ENCODE measurements at regions not wholly inside any gene's neighbourhood (a gene's known extent, or its start where the extent isn't known, plus 50 kb on each side); places are given as distances from the start of the nearest gene placed in this dataset.

- H3K27me3 ChIP-seq = no peaks in the 10 kb centered on the region
- no peaks in the 10 kb centered on the region for H3K4me1 ChIP-seq
- DNase-seq (no peak), ATAC-seq (ENCODE audit: low FRiP score in 2 of 2) (no peak)
- no peaks in the 10 kb centered on the region for H3K36me3 ChIP-seq
- H3K27ac ChIP-seq = no peak overlapping the region
- TF ChIP-seq POLR2A (IDR thresholded peaks at IDR 0.05) (no peak), CTCF (IDR thresholded peaks at IDR 0.05) (no peak), EP300 (IDR thresholded peaks at IDR 0.05) (no peak), POLR2AphosphoS5 (IDR thresholded peaks at IDR 0.05) (no peak)
- no peak overlapping the region for H3K4me3 ChIP-seq
- no peaks in the 10 kb centered on the region for H3K9me3 ChIP-seq
These were observed 206.8 kb upstream of the ATP10B start for GRCh38 chr5:161058781-161059180.

- no peaks in the 10 kb centered on the region for H3K27me3 ChIP-seq
- no peak overlapping the region for H3K27ac ChIP-seq
- TF ChIP-seq POLR2AphosphoS5 (IDR thresholded peaks at IDR 0.05) (no peak), POLR2A (IDR thresholded peaks at IDR 0.05) (no peak), EP300 (IDR thresholded peaks at IDR 0.05) (no peak), CTCF (IDR thresholded peaks at IDR 0.05) (no peak)
- ATAC-seq (ENCODE audit: low FRiP score in 2 of 2) = peak in 1 of 2 donors; percentile 67
- DNase-seq = no peak
- H3K36me3 ChIP-seq = no peaks in the 10 kb centered on the region
- no peaks in the 10 kb centered on the region for H3K9me3 ChIP-seq
- WGBS, 2 donors = 55 to 68% methylated on average over 4 of the region's 4 CpGs
- no peak overlapping the region for H3K4me3 ChIP-seq
- no peaks in the 10 kb centered on the region for H3K4me1 ChIP-seq
These were observed 200.0 kb upstream of the ATP10B start for GRCh38 chr5:161051920-161052500.

GRCh38 chr5:161047024-161047423, 195.0 kb upstream of the ATP10B start:
- Histone ChIP-seq H3K27me3 (no peaks in the 10 kb centered on the region), H3K4me3 (no peak overlapping the region), H3K36me3 (no peaks in the 10 kb centered on the region), H3K27ac (no peak overlapping the region), H3K4me1 (no peaks in the 10 kb centered on the region), H3K9me3 (no peaks in the 10 kb centered on the region)
- 53 to 65% methylated on average over 4 of the region's 4 CpGs for WGBS, 2 donors
- no peak for ATAC-seq (ENCODE audit: low FRiP score in 2 of 2)
- no peak for DNase-seq
- no peak for TF ChIP-seq POLR2A (IDR thresholded peaks at IDR 0.05)
- no peak for TF ChIP-seq CTCF (IDR thresholded peaks at IDR 0.05)
- no peak for TF ChIP-seq EP300 (IDR thresholded peaks at IDR 0.05)

GRCh38 chr5:161042862-161043261, 190.9 kb upstream of the ATP10B start:
- Histone ChIP-seq H3K36me3 (no peaks in the 10 kb centered on the region), H3K27ac (no peak overlapping the region), H3K4me1 (no peaks in the 10 kb centered on the region), H3K9me3 (no peaks in the 10 kb centered on the region), H3K4me3 (no peak overlapping the region), H3K27me3 (no peaks in the 10 kb centered on the region)
- WGBS, 2 donors = 91 to 92% methylated on average over 3 of the region's 3 CpGs
- ATAC-seq (ENCODE audit: low FRiP score in 2 of 2) (no peak), DNase-seq (no peak)
- no peak for TF ChIP-seq POLR2A (IDR thresholded peaks at IDR 0.05)
- TF ChIP-seq CTCF (IDR thresholded peaks at IDR 0.05) = no peak
- no peak for TF ChIP-seq POLR2AphosphoS5 (IDR thresholded peaks at IDR 0.05)
- no peak for TF ChIP-seq EP300 (IDR thresholded peaks at IDR 0.05)

- Histone ChIP-seq H3K9me3 (no peaks in the 10 kb centered on the region), H3K36me3 (no peaks in the 10 kb centered on the region), H3K27me3 (no peaks in the 10 kb centered on the region), H3K4me3 (no peak overlapping the region), H3K4me1 (no peaks in the 10 kb centered on the region), H3K27ac (no peak overlapping the region)
- TF ChIP-seq EP300 (IDR thresholded peaks at IDR 0.05) = no peak
- TF ChIP-seq POLR2A (IDR thresholded peaks at IDR 0.05) = no peak
- TF ChIP-seq CTCF (IDR thresholded peaks at IDR 0.05) = no peak
- ATAC-seq (ENCODE audit: low FRiP score in 2 of 2) (no peak), DNase-seq (no peak)
- WGBS, 2 donors = 60 to 83% methylated on average over 1 of the region's 1 CpG
These were observed 190.4 kb upstream of the ATP10B start for GRCh38 chr5:161042443-161042842.

Measured in upper lobe of left lung (tissue), 6 donors.